Liver (tissue), 3 donors: ENCODE measurements at regions not wholly inside any gene's neighbourhood (a gene's known extent, or its start where the extent isn't known, plus 50 kb on each side); places are given as distances from the start of the nearest gene placed in this dataset.

Experiments used
- CTCF ChIP-seq: fragments of 150-350 bp; IDR thresholded peaks from 2 replicates; pipeline ENCODE4 v1.5.1; 2017; ENCODE audit warnings: improper control_type of control experiment, low read depth, low read length; ENCODE audit not compliant: missing input control
- GABPA ChIP-seq, 2 donors: IDR thresholded peaks in 1 of 2; conservative IDR thresholded peaks in 1 of 2; 2 replicates each; pipeline ENCODE4 v1.6.1; 2016; ENCODE audit warnings: antibody characterized with exemption in 2 of 2, mild to moderate bottlenecking in 1 of 2, moderate library complexity in 1 of 2
- HNF4G ChIP-seq: IDR thresholded peaks from 2 replicates; pipeline ENCODE4 v1.6.1; 2016; ENCODE audit warnings: antibody characterized with exemption
- JUND ChIP-seq, 2 donors: IDR thresholded peaks; 2 replicates each; pipeline ENCODE4 v1.6.1; 2016; ENCODE audit warnings: antibody characterized with exemption in 2 of 2
- MAX ChIP-seq: IDR thresholded peaks from 2 replicates; pipeline ENCODE4 v1.6.1; 2016; ENCODE audit warnings: antibody characterized with exemption
- REST ChIP-seq: IDR thresholded peaks from 2 replicates; pipeline ENCODE4 v1.6.1; 2016; ENCODE audit warnings: antibody characterized with exemption, mild to moderate bottlenecking
- SP1 ChIP-seq: IDR thresholded peaks from 2 replicates; pipeline ENCODE4 v1.6.1; 2018; ENCODE audit warnings: antibody characterized with exemption, mild to moderate bottlenecking
- TAF1 ChIP-seq: conservative IDR thresholded peaks from 2 replicates; pipeline ENCODE4 v1.6.1; 2016; ENCODE audit warnings: antibody characterized with exemption, mild to moderate bottlenecking
- YY1 ChIP-seq: IDR thresholded peaks from 2 replicates; pipeline ENCODE4 v1.6.1; 2016; ENCODE audit warnings: antibody characterized with exemption, mild to moderate bottlenecking
- donor health status: healthy.
- donor health status: healthy.

- TF ChIP-seq YY1 (no peak), CTCF (no peak), JUND (IDR thresholded peaks at IDR 0.05) (no peak), SP1 (peak; percentile 14), GABPA (IDR thresholded peaks at IDR 0.05 in 1 of 2, conservative IDR thresholded peaks at IDR 0.05 in 1 of 2) (no peak), MAX (no peak), HNF4G (no peak), TAF1 (no peak), REST (no peak)
Measured at GRCh38 chr2:16907645-16908282, 242.1 kb upstream of the CYRIA start.
